SK-N-MC (cell line): ENCODE measurements at regions not wholly inside any gene's neighbourhood (a gene's known extent, or its start where the extent isn't known, plus 50 kb on each side); places are given as distances from the start of the nearest gene placed in this dataset.

Experiments used
- EZH2 ChIP-seq: fragments of 200-600 bp; sonication (generic); IDR thresholded peaks from one replicate; pipeline ENCODE4 v1.6.1; 2017; ENCODE audit warnings: antibody characterized with exemption
- FOXP2 ChIP-seq: optimal IDR thresholded peaks from 2 replicates; pipeline ENCODE3; 2011; ENCODE audit warnings: mild to moderate bottlenecking, moderate library complexity; ENCODE audit not compliant: insufficient read depth; ENCODE audit errors: extremely low read length, control extremely low read depth
- POLR2AphosphoS5 ChIP-seq: IDR thresholded peaks from 2 replicates; pipeline ENCODE4 v1.6.1; 2012; ENCODE audit warnings: mild to moderate bottlenecking, low read depth, low read length, borderline replicate concordance

- TF ChIP-seq EZH2 (no peak), POLR2AphosphoS5 (no peak), FOXP2 (no peak)
These were observed 308.1 kb upstream of the GATB start for GRCh38 chr4:152068866-152069265.
